ENCODE measurements at regions not wholly inside any gene's neighbourhood (a gene's known extent, or its start where the extent isn't known, plus 50 kb on each side); places are given as distances from the start of the nearest gene placed in this dataset.

DNA sequence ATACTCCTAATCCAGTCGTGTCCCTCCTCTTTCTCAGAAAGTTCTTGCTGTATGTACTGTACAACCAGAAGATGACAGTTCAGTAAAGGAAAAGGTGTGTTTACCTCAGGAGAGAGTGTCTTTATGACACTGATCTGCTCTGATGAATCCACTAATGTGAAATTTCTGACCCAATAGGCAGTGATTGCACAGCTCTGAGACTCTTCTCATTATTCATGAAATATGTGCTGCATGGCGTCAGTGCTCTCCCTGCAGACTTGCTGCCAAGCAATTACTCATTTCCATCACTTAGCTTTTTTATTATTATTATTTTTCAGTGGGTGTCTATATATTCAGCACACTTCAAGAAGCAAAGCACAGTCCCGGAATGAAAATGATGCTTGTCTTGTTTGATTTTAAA is 389.0 kb downstream of the RASEF start:
- DNase-seq = no peak

DNA sequence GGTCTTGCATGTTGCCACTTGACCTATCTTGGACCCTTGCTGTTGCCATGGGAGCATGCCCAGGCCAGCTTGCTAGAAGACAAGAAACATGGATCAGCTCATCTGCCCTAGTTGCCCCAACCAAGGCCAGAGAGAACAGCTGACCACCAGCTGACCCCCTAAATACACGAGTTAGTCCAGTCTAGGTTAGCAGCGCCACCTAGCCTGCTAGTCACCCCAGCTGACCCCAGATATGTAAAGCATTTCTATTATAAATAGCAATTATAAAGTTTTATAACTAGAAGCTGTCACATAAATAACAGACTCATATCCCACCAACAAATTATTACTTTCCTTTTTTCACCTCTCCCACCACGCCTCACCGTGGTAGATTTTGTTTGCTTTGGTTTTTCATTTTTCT is 387.8 kb downstream of the RASEF start:
- no peak for DNase-seq

DNA sequence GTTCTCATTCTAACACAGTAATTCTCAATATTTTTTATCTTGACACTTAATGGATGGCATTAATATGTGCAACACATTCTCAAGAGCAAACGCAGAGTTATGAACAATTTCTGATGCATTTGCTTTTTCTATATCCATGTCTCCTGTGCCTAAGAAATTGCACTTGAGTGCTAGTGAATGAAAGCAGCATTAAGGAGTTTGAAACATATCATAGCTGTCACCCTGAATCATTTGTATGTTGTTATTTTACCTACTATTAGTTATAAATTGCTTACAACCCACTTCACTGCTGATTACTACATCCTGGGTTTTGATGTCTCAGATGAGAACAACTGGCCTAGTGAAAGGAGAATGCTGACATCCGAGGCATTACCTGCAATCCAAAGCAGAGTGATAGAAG is 387.3 kb downstream of the RASEF start:
- DNase-seq = no peak

DNA sequence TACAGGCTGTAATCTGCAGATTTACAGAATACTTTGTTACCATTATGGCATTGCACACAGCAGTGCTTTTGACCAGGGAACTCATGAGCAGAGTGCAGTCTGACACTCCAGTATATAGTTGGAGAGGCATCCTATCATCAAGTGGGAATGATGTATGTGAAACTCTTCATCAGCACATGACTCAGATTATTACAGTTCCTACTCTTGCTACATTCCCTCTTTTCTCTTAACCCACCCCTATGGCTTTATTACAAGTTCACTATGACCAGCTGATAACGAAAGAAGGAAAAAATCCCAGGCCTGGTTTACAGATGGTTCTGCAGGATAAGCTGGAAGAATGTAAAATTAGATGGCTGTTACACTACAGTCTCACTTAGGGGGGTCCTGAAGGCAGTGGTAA is 385.9 kb downstream of the RASEF start:
- no peak for DNase-seq

DNA sequence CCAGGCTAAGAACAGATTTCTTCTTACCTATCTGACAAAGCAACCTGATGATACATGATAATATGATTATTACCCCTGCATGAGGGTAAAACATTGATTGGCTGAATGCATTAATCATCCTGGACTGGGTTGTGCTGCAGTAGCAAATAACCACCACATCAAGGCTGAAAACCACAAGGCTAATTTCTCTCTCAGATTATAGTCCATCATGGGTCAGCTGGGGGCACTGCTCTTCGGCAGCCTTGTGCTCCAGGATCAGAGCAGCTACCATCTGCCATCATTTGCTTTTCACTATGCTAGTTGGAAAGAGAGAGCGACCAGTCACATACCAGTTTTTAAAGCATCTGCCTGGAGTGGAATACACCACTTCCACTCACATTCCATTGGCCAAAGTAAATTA is 383.5 kb downstream of the RASEF start:
- no peak for DNase-seq

DNA sequence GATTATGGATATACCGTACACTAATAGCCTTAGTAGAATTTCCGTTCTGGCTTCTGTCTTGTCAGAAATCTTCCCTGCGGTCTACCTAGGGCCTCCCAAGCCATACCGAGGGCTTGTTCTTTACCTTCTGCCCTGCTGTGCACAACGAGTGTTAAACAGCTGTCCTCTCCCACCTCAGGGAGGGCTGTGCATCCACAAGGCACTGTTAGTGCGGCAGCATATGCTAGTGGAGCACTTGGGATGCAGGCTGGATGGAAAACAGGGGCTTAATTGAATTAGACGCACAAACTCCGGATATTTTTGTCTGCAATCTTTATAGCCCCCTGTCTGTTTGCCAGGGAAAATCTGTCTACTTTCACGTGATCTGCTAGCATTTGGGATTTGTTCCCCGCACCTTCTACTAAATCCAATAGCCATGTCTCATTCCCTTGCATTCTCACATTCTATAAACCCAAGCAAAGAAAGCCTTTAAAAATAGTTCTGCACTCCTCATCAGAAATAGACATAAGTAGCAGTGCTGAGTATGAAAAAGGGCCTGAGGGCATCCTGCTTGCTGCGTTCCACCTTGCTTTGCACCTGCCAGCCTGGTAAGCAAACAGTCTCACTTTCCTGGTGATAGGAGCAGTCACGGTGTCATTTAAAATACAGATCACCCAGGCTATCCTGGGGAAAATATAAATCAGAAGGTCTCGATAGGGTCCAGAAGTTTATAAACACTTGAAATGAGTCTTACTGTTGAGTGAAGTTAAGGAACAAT is 382.6 kb downstream of the RASEF start:
- no peak for DNase-seq

DNA sequence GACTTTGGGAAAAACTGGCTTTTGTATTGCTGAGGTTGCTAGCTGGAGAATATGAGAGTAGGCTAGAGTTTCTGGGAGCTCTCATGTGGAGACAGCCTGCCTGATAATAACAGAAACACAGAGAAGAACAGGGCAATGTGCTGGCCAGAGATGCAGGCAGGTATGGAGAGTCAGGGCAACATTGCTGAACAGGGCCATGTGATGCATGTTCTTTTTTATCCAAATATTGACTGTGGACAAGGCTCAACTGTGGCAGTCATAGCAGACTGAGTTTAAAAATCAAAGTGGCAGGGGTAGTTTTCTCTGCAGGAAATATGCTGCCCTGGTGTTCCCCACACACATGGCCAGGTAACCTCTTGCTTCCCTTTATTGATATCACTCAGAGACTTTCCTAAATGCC is 381.1 kb downstream of the RASEF start:
- DNase-seq = no peak

DNA sequence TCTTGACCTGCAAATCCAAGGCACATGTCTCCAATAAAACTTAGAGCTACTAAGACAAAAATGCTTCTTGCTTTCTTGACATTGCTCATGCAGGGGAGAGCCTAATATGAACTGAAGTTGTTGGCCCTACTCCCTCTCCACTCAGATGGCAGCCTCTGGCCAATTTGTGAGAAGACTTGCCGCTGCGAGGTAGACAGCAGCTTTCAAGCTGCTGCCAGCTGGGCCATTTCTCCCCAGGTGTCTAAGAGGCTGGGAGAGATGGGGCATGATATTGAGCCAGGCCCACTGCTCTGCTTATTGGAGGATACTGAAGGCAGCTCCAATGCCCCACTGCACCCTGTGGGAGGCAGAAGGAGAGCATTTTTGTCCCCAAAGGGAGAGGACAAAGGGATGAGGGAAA is 380.5 kb downstream of the RASEF start:
- DNase-seq = no peak

DNA sequence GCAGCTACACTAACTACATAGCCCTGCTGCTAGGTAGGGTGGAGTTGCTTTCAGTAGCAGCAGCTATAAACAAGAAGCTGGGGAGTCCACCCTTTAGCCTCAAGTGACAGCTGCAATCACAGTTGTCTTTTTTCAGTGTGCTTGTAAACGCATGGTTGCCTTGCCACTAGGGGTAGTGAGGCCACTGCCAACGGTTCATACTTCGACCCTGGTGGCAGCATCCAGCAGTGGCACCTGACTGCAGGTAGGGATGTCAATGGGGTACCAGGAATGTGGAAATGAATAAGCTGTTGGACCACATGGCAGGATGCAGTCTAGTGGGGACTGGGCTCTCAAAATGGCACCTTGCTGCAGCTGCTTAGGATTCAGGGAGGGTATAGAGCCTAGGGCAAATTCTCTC is 367.2 kb downstream of the RASEF start:
- no peak for DNase-seq

DNA sequence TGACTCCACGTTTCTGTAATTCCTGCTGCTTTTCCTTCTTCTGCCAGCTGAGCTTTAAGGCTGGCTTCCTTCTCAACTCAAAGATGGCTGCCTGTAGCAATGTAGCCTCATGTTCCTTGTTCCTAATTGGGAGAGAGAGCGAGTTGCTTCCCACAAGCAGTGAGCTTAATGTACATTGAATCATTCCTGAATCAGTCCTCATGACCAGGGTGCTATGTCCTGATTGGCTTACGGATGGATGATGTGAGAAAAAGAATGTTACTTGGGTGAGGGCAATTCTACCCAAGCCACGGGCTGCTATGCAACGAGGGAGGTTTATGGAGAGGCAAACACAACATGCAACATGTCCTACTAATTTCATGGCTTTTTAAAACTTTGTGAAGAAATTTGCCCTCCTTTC is 356.2 kb downstream of the RASEF start:
- DNase-seq = no peak

DNA sequence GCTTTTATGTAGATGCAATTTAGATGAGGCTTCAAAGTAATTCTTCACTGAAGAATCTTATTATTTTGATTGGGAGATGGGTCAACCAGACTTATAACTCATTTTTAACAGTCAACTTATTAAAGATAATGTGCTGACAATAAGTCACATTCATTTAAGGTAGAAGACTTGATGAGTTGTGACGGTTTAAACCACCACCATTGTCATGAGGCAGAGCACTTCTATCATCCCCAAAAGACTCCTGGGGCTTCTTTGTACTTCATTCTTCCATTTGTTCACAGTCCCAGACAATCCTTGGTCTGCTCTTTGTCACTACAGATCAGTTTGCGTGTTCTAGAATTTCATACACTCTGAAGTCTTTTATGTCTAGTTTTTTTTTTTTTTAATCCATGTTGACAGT is 346.1 kb downstream of the RASEF start:
- DNase-seq = no peak

DNA sequence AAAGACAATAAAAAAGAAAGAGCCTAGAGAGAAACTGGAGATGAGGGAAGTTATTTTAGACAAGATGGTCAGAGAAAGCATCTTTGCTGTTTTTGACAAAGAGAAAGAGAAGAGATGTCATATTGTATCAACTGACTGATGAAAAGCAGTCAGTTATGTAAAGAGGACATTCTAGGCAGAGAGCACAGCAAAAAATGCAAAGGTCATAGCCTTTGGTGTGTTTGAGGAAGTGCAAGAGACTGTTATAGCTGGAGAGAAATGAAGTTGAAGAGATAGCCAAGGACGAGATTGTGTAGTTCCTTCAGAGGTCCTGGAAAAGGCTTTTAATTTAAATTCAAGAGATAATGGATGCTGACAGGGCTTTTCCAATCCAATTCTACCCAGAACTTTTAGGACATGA is 342.4 kb downstream of the RASEF start:
- no peak for DNase-seq

DNA sequence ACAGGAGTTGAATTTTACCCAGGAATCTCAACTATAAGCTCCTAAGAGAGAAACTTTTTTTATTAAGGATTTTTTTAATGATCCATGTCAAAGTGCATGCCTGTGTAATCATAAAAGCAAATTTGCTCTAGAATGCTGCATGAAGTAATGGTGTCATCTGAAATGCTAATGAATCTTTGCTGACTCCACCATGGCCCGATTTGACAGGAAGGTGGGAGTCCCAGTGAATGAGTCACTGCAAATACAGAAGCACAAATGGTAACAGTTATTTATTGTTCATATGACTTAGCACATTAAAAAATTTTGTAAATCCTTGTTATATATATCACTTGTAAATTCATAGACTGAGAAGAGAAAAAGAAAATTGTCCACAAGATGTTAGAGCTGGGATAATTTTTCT is 341.3 kb downstream of the RASEF start:
- no peak for DNase-seq

DNA sequence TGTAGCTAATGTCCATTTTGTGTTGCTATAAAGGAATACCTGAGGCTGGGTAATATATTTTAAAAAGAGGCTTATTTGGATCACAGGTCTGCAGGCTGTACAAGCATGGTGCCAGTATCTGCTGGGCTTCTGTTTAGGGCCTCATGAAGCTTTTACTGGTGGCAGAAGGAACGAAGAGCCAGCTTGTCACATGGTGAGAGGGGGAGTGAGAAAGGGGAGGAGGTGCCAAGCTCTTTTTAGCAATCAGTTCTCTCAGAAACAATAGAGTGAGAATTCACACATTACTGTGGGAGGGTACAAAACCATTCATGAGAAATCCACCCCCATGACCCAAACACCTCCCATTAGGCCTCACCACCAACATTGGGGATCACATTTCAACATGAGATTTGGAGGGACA is 340.9 kb downstream of the RASEF start:
- DNase-seq = no peak

DNA sequence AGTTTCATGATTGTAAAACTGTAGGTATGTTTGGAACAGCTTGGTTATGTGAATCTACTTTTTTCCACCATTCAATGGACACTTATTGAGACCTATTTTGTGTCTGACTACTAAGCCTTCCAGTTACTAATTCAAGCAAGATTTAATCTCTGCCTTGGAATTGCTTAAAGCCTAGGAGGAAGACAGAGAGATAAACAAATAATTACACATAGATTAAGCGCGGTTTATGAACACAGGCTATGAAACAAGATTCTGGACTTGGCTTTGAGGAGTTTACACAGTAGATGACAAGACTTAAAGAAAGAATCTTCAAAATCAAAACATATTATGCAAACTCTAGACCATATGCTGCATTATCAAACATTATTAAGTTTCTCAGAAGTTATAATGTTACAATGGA is 340.4 kb downstream of the RASEF start:
- DNase-seq = no peak

DNA sequence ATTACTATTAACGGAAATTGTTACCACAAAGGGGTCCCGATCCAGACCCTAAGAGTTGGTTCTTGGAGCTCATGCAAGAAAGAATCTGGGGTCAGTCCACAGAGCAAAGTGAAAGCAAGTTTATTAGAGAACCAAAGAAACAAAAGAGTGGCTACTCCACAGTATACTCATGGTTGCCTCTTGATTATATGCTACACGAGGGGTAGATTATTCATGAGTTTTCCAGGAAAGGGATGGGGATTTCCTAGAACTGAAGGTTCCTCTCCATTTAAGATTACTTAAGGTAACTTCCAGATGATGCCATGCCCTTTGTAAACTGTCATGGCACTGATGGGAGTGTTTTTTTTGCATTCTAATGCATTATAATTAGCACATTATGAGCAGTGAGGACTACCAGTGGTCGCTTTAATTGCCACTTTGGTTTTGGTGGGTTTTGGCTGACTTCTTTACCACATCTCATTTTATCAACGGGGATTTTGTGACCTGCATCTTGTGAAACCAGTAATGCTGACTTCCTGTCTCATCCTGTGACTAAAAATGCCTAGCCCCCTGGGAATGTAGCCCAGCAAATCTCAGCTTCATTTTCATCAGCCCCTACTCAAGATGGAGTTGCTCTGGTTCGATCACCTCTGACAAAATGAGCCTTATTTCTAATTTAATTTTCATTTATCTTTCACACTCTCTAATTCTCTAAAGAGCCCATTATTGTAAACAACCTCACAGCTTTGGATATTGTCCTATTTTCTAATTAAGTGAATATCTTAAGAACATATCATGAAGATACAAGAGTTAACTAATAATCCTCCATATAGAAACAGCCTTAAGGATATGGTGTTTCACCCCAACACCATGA is 336.3 kb downstream of the RASEF start:
- no peak for DNase-seq

DNA sequence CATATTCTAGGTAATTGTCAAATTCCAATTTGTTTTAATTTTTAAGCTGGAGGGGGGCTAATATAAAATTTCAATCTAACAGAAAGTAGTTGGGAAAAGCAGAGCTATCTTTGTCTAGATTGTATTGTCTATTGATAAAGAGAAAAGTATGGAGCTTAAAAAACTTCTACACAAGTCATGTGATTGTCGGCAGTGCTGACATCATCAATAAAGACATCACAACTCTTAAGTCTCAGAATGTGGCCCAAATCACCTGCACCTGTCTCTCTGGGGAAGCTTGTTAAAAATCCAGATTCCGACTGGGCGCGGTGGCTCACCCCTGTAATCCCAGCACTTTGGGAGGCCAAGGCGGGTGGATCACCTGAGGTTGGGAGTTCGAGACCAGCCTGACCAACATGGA is 333.8 kb downstream of the RASEF start:
- DNase-seq = no peak

DNA sequence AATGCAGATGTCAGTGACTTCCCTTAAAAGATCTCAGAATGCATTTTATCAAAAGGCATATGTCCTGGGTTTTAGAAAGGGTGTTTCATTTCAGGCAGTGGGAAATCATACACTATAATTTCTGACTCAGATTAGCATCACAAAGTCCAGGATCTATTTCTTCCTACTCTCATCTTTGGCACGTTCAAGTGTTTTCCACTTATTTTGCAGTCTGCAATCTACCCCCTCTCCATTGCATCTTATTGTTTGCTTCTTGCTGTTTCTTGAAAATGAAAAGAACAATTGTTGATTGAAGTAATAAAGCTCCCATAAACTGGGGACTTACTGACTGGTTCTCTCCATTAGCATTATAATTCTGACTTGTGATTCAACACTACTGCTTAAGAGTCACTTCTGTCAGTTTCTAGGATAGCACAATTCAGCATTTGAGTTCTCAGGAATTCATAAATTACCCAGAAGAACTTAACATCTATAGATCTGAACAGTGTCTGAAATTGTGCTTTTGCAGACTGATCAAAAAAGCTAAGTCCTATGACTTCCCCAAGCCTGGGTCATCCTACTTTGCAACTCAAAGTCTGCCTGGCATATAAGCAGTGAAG is 332.9 kb downstream of the RASEF start:
- DNase-seq = no peak

DNA sequence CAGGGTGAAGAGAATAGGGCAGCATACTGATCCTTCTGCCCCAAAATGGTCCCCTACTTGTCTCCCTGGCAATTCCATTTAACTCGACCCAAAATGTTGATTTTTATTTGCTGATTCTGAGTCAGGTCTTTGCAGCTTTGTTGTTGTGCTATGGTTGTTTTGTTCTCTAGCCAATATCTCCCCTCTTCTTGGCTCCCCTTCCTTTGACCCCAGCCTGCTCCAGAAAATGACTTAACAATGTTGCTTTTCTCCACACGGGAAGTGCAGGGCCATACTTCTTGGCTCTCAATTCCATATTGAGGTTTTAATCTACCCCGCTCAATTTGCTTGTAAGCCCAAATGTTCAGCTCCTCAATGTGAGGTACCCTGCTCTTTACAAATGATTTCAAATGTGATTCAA is 330.0 kb downstream of the RASEF start:
- no peak for DNase-seq

DNA sequence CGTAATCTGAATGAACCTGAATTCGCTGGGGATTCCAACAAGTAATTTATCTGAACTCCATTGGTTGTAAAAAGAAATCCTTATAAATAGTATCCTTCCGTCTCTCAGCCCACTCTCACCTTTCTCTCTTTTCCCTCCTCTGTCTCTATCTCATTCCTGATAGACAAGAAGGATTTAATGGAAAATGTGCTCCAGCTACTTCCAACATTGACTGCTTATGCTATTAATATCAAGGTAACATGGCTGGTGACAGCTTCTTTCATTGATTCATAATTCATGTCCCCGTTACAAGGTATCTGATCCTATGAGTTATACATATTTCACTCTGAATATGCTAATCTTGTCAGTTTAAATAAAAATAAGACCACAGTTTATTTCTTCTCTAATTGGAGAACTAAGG is 326.8 kb downstream of the RASEF start:
- no peak for DNase-seq

DNA sequence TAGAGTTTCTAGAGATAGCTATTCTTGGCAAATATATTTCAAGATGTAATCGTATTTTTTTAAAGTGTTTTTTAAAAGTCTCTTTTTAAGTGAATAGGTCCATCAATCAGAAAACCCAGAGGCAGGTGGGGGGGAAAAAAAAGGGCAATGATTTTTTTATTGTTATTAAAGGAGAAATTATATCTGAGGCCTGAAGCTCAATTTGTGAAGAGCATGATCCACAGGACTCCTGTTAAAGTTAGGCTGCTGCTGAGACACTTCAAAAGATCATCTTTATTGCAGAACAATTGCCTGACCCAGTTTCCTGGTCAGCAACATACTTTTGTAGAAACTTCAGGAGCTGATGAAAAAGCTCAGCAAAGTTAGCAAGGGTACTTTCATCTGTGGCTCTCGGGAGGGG is 326.2 kb downstream of the RASEF start:
- DNase-seq = no peak

DNA sequence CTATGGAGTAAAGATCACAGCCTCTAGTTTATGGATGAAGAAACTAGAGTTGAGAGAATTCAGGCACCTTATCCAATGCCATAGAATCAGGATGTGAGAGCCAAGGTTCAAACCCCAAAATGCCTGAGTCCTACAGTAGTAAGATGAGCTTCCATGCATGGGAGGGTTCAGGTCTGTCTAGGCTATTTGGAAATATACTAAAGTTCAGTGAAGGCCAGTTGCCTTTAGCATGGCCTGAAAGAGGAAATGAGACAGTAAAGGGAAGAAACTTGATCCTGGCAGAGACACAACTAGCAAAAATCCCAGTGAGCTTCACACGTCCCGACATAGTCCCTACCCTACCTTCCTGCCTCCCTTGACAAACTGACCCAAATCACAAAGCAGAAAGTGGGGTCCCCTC is 317.0 kb downstream of the RASEF start:
- DNase-seq = no peak

DNA sequence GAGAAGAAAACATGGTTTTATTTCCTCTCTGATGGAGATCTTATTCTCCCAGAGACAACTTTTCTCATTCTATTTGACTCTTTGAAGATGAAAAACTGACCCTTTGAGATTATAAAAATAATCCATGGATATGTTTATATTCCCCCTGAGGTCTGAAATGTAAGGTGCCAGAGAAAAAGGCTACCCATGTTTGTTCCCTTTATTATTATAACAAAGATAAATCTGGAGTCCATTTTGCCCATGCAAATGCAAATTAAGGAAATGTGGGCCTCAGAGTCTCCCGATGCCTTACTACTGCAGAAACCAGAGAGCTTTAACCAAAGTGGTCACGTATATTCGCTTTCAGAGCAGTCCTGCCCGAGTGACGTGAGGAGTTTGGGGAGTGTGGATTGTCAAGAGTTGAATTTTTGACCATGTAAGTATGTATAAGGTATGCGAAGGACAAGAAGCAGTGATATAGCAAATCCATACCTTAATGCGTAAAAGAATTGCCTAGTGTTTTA is 312.5 kb downstream of the RASEF start:
- DNase-seq = no peak

DNA sequence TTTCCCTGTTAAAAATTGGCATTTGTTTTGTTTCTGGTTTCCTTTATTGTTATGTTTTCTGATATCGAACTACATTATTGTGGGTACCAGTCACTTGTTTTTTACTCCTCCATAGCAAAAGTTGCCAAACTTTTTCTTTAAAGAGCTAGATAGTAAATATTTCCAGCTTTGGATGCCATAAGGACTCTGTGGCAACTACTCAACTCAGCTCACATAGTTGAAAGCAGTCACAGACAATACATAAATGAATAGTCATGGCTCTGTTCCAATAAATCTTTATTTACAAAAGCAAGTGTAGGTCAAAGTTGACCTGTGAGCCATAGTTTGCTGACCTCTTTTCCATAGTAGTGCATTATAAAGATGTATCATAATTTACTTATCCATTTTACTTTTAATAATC is 305.0 kb downstream of the RASEF start:
- DNase-seq = no peak
